Ovary (tissue), 7 donors: ENCODE measurements at regions not wholly inside any gene's neighbourhood (a gene's known extent, or its start where the extent isn't known, plus 50 kb on each side); places are given as distances from the start of the nearest gene placed in this dataset.
"Not testable (repeated sequence)": the region's sequence is repeated elsewhere in the genome, so short reads cannot be mapped to it uniquely, and the experiment has no call there.

Experiments used
- DNase-seq, 5 donors: peaks; one replicate each; pipeline ENCODE4 v3.0.0-alpha.2; 2019 to 2020
- H3K27ac ChIP-seq, 2 donors: fragments of 200-600 bp; one replicate each; pipeline versions ENCODE4 v1.5.1 to v1.8.0; 2019 to 2022
- H3K27me3 ChIP-seq: fragments of 200-600 bp; one replicate; pipeline ENCODE4 v1.8.0; 2022
- H3K36me3 ChIP-seq: fragments of 200-600 bp; sonication (generic); one replicate; pipeline ENCODE4 v1.5.1; 2019
- H3K4me1 ChIP-seq: one replicate; pipeline ENCODE4 v1.8.1; 2013; ENCODE audit warnings: mild to moderate bottlenecking, moderate library complexity; ENCODE audit not compliant: insufficient read depth
- H3K4me3 ChIP-seq: fragments of 200-600 bp; sonication (generic); one replicate; pipeline ENCODE4 v1.5.1; 2017
- H3K9me3 ChIP-seq, 2 donors: fragments of 200-600 bp in 1 of 2; sonication (generic) in 1 of 2; one replicate each; pipeline versions ENCODE4 v1.5.1 to v1.8.1; 2013 to 2019; ENCODE audit warnings: mild to moderate bottlenecking in 1 of 2, moderate library complexity in 1 of 2
- EP300 ChIP-seq: sonication (generic); formaldehyde crosslinking; IDR thresholded peaks from one replicate; pipeline ENCODE4 v1.6.1; 2017; ENCODE audit warnings: antibody characterized with exemption
- POLR2A ChIP-seq: fragments of 450-650 bp; IDR thresholded peaks from one replicate; pipeline ENCODE4 v1.6.1; 2017; ENCODE audit warnings: antibody characterized with exemption, mild to moderate bottlenecking, moderate library complexity
- WGBS, 3 donors: extraction: QIAGEN DNeasy Blood & Tissue Kit in 1 of 3; methylation state at CpG; one replicate each; pipeline versions ENCODE4 v1.1.5 to v1.1.7; 2013 to 2017; 5-methylcytosine and 5-hydroxymethylcytosine counted together
- intact Hi-C, 4 donors: fragments of 100-400 bp; cut with DNase I; formaldehyde crosslinking; loops; one replicate each; pipeline versions ENCODE4 v1.11.0 to v1.15.1; 2022 to 2023
- TF ChIP-seq, protein P1 (sequence below), 3 donors: fragments of 450-650 bp in 2 of 3; fragments of 200-600 bp in 1 of 3; IDR thresholded peaks; one replicate each; pipeline versions ENCODE4 v1.5.1 to v1.8.0; 2016 to 2022; ENCODE audit warnings: antibody characterized with exemption in 3 of 3, mild to moderate bottlenecking in 1 of 3
- donor health status: DM: no; HTN: no; CAD: no; lungs with moderate emphysema.
- donor health status: DM: no; HTN: no; CAD: no.
- donor health status: Bipolar disorder and iron deficiency.
- donor health status: DM: no; HTN: no; CAD: no.
- donor health status: DM: yes; HTN: yes; CAD: no.

DNA sequence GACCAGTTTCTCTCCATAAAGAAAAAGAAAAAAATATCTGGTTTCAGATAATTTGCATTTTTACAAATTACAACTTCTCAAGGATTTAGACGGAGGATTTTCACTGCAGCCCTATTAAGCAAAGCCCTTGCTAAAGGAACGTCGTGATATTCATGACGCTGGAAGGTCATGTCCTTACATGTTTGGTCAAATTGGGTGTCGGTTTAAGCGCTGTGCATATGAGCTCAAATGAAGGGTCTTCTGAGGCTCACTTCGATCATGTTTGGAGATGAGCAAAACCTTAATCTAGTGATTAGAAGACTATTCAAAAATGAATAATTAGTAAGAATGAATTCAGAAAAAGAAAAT is 67.3 kb upstream of the USP15 start:
- Histone ChIP-seq H3K9me3 (no peaks in the 10 kb centered on the region), H3K36me3 (no peaks in the 10 kb centered on the region), H3K27me3 (no peaks in the 10 kb centered on the region), H3K4me1 (no peaks in the 10 kb centered on the region), H3K27ac (no peak overlapping the region), H3K4me3 (no peak overlapping the region)
- TF ChIP-seq POLR2A (no peak), EP300 (no peak)
- TF ChIP-seq, protein P1, sequence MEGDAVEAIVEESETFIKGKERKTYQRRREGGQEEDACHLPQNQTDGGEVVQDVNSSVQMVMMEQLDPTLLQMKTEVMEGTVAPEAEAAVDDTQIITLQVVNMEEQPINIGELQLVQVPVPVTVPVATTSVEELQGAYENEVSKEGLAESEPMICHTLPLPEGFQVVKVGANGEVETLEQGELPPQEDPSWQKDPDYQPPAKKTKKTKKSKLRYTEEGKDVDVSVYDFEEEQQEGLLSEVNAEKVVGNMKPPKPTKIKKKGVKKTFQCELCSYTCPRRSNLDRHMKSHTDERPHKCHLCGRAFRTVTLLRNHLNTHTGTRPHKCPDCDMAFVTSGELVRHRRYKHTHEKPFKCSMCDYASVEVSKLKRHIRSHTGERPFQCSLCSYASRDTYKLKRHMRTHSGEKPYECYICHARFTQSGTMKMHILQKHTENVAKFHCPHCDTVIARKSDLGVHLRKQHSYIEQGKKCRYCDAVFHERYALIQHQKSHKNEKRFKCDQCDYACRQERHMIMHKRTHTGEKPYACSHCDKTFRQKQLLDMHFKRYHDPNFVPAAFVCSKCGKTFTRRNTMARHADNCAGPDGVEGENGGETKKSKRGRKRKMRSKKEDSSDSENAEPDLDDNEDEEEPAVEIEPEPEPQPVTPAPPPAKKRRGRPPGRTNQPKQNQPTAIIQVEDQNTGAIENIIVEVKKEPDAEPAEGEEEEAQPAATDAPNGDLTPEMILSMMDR (IDR thresholded peaks at IDR 0.05): no peak
- no peak for DNase-seq
- intact Hi-C loops: no loop called here
- WGBS, 3 donors: 13 to 18% (median 18%) methylated on average over 7 of the region's 7 CpGs

DNA sequence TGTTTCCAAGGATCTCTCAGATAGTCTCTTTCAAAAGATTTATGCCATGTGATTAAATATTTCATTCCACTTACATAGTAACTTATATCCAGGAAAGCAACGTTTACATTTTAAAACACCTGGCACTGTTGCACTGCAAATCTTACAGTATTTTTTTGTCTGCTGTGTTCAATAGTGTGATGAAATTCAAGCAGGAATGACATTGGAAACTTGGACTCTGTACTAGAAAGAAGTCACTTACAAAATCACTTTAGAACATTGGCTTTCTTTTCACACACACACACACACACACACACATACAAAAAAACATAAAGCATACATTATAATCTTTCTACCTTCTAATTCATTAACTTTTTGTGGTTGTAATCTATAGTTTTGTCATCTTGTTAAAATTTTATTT is 66.2 kb upstream of the USP15 start:
- TF ChIP-seq POLR2A (no peak), EP300 (no peak)
- TF ChIP-seq, protein P1 (IDR thresholded peaks at IDR 0.05): no peak
- Histone ChIP-seq H3K27me3 (no peaks in the 10 kb centered on the region), H3K36me3 (no peaks in the 10 kb centered on the region), H3K27ac (no peak overlapping the region), H3K4me1 (no peaks in the 10 kb centered on the region), H3K4me3 (no peak overlapping the region), H3K9me3 (no peaks in the 10 kb centered on the region)
- intact Hi-C loops: no loop called here
- no peak for DNase-seq
- WGBS, 3 donors: 23 to 27% (median 24%) methylated on average over 1 of the region's 1 CpG

DNA sequence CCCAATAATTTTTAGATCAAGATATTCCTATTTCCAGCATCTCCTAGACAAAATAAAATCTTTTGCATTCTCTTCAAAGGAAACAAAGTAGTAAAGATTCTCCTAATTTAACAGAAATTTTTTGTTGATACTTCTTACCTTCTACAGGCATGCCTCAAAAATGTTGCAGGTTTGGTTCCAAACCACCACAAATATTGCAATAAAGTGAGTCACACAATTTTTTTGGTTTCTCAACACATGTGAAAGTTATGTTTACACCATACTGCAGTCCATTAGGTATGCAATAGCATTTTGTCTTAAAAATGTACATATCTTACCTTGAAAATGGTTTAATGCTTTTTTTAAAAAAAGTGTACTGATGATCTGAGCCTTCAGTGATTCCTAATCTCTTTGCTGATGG is 65.6 kb upstream of the USP15 start:
- no peak for DNase-seq
- Histone ChIP-seq H3K4me1 (no peaks in the 10 kb centered on the region), H3K27ac (no peak overlapping the region), H3K4me3 (no peak overlapping the region), H3K27me3 (no peaks in the 10 kb centered on the region), H3K9me3 (no peaks in the 10 kb centered on the region), H3K36me3 (no peaks in the 10 kb centered on the region)
- intact Hi-C loops: no loop called here
- TF ChIP-seq EP300: no peak
- TF ChIP-seq, protein P1 (IDR thresholded peaks at IDR 0.05): no peak
- no peak for TF ChIP-seq POLR2A

DNA sequence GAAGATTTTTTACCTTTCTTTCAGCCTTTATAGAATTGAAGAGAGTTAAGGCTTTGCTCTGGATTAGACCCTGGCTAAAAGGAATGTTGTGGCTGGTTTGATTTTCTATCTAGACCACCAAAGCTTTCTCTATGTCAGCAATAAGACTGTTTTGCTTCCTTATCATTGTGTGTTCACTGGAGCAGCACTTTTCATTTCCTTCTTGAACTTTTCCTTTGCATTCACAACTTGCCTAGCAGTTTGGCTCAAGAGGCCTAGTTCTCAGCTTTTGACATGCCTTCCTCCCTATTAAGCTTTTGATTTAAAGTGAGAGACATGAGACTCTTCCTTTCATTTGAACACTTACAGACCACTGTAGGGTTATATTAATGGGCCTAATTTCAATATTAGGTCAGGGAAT is 64.1 kb upstream of the USP15 start:
- no peak for DNase-seq
- intact Hi-C loops: no loop called here
- Histone ChIP-seq H3K27me3 (no peaks in the 10 kb centered on the region), H3K4me1 (no peaks in the 10 kb centered on the region), H3K36me3 (no peaks in the 10 kb centered on the region), H3K27ac (no peak overlapping the region), H3K9me3 (no peaks in the 10 kb centered on the region), H3K4me3 (no peak overlapping the region)
- TF ChIP-seq, protein P1 (IDR thresholded peaks at IDR 0.05): no peak
- TF ChIP-seq EP300: no peak
- no peak for TF ChIP-seq POLR2A

DNA sequence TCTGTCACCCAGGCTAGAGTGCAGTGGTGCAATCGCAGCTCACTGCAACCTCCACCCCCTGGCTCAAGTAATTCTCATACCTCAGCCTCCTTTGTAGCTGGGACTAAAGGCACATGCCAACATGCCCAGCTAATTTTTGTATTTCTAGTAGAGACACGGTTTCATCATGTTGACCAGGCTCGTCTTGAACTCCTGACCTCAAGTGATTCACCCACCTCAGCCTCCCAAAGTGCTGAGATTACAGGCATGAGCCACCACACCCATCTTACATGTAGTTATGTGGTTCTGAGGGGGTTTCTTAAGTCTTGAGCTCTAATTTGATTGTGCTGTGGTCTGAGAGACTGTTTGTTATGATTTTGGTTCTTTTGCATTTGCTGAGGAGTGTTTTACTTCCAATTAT is 57.3 kb upstream of the USP15 start:
- 87 to 89% (median 89%) methylated on average over 3 of the region's 3 CpGs for WGBS, 3 donors
- DNase-seq, H3K9me3 ChIP-seq, H3K36me3 ChIP-seq, H3K4me3 ChIP-seq, H3K4me1 ChIP-seq, H3K27me3 ChIP-seq, intact Hi-C loops, H3K27ac ChIP-seq: not testable (repeated sequence)
